ENCODE measurements at regions not wholly inside any gene's neighbourhood (a gene's known extent, or its start where the extent isn't known, plus 50 kb on each side); places are given as distances from the start of the nearest gene placed in this dataset.
"Not testable (repeated sequence)": the region's sequence is repeated elsewhere in the genome, so short reads cannot be mapped to it uniquely, and the experiment has no call there.

- FAIRE-seq: no peak
- no peak for DNase-seq (ENCODE audit: insufficient read length, low spot score)
- TF ChIP-seq POLR2A (IDR thresholded peaks at IDR 0.05; ENCODE audit: low read depth, low read length): no peak
Observed at GRCh38 chr14:101273091-101273490, 288.2 kb upstream of the DIO3 start.

DNA sequence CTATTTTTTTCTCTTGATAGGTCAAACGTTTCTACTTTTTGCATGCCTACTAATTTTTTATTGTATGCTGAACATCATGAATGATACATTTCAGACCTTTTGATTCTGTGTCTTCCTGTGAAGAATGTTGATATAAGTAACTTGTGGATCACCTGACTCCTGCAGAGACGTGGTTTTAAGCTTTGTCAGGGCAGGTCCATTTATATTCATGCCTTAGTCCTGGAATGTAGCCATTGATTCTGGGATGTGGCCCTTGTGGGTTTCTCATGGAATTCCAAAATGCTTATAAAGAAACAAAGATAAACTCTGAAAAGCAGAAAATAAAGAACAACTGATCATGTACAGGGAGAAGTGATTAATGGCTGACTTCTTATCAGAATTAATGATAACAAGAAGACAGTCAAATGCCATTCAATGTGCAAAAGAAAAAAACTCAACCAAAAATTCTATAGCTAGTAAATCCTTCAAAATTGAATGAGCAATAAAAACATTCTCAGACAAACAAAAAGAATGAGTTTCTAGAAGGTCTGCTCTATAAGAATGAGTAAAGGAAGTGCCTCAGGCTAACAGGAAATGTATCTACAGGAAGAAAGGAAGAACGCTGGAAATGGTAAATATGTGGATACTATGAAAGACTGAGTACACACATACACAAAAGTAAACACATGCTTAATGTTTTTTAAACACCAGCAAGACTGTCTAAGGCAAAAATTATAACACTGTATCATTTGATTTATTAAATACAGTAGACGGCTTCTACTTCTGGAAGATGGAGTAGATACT, 284.8 kb upstream of the DIO3 start:
- FAIRE-seq (no peak), DNase-seq (ENCODE audit: insufficient read length, low spot score) (no peak)
- TF ChIP-seq POLR2A (IDR thresholded peaks at IDR 0.05; ENCODE audit: low read depth, low read length): no peak

GRCh38 chr14:101282418-101282817, 278.9 kb upstream of the DIO3 start:
- TF ChIP-seq POLR2A (IDR thresholded peaks at IDR 0.05; ENCODE audit: low read depth, low read length): no peak
- FAIRE-seq: no peak
- no peak for DNase-seq (ENCODE audit: insufficient read length, low spot score)

DNA sequence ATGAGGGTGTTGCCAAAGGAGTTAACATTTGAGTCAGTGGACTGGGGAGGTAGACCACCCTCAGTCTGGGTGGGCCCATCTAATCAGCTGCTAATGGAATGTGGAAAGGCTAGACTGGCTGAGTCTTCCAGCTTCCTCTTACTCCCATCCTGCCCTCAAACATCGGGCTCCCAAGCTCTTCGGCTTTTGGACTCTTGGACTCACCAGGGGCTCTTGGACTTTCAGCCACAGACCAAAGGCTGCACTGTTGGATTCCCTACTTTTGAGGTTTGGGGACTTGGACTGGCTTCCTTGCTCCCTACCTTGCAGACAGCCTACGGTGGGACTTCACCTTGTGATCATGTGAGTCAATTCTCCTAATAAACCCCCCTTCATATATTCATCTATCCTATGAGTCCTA, 276.6 kb upstream of the DIO3 start:
- FAIRE-seq: no peak
- TF ChIP-seq POLR2A (IDR thresholded peaks at IDR 0.05; ENCODE audit: low read depth, low read length): no peak
- no peak for DNase-seq (ENCODE audit: insufficient read length, low spot score)

DNA sequence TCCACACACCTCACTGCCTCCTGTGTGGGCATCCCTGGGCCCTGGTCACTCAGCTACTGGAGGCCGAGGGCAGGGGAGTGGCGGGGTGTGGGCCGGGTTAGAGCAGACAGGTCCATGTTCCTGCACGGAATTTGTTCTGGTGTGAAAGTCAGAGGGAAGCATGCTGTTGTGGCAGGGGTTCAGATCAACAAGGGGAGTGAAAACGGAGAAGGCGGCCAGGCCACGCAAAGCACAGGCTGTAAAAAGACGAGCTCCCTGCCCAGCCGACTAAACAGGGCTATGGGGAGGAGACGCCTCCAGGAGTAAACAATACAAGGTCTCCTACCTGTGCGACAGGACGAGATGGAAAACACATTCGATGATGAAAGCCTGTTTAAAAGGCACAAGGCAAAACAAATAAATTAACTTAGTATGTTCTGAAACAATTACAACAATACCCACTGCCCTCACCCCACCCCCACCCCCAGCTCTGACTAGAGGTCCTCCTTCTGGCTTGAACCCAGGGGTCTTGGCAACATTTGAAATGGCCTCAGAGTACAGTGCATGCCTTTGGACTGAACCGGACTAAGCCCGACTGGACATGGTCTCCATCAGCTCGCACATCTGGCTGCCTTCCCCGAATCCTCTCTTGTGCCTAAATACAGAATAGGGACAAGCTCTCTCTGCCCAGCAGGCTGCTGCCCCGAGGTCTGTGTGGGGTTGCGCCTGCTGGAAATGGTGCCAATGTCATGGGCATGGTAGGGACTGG, 274.9 kb upstream of the DIO3 start:
- no peak for DNase-seq (ENCODE audit: insufficient read length, low spot score)
- no peak for TF ChIP-seq POLR2A (IDR thresholded peaks at IDR 0.05; ENCODE audit: low read depth, low read length)
- FAIRE-seq: no peak

- no peak for TF ChIP-seq POLR2A (IDR thresholded peaks at IDR 0.05; ENCODE audit: low read depth, low read length)
- FAIRE-seq: no peak
Observed at GRCh38 chr14:101288436-101289229, 272.7 kb upstream of the DIO3 start.

DNA sequence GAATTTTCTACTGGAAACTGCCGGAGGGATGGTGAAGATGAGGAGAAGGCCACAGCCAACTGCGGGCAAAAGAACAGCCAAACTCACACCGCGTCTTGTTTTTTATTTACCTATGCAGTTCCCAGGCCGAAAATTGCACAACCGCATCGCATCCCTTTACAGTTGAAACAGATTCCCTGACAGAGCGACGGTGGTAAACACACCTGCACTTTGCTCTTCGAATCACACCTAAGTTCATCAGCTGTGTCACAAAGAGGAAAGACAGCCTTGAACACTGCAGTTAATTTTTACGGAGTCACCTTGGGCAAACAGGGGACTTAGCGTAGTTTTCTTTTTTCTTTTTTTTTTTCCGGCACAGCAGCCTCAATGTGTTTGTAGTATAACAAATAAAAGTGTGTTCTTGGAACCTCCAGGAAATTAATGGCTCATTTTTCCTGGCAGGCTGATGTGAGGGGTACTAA, 272.0 kb upstream of the DIO3 start:
- no peak for FAIRE-seq
- DNase-seq (ENCODE audit: insufficient read length, low spot score): no peak
- no peak for TF ChIP-seq POLR2A (IDR thresholded peaks at IDR 0.05; ENCODE audit: low read depth, low read length)

More at GRCh38 chr14:101288436-101289229, 272.7 kb upstream of the DIO3 start:
- no peak for DNase-seq (ENCODE audit: insufficient read length, low spot score)

DNA sequence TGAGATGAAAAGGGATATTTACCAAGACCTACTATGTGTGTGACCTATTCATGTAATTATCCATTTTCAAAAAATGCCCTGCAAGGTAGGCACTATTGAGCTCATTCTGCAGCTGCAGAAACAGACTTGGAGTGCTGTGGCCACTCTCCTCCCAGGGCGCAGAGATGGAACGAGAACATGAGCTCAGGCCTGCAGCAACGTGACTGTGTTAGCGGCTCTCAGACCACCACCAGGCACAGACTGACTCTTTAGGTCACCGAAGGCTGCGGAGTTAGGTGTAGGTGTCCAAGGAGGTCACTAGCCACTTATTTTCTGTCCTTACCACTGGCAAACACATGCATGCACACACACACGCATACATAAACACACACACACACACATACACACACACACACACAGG, 271.4 kb upstream of the DIO3 start:
- DNase-seq (ENCODE audit: insufficient read length, low spot score): no peak
- FAIRE-seq: no peak
- no peak for TF ChIP-seq POLR2A (IDR thresholded peaks at IDR 0.05; ENCODE audit: low read depth, low read length)

- FAIRE-seq: no peak
- DNase-seq (ENCODE audit: insufficient read length, low spot score): no peak
- no peak for TF ChIP-seq POLR2A (IDR thresholded peaks at IDR 0.05; ENCODE audit: low read depth, low read length)
Observed at GRCh38 chr14:101290611-101291010, 270.7 kb upstream of the DIO3 start.

DNA sequence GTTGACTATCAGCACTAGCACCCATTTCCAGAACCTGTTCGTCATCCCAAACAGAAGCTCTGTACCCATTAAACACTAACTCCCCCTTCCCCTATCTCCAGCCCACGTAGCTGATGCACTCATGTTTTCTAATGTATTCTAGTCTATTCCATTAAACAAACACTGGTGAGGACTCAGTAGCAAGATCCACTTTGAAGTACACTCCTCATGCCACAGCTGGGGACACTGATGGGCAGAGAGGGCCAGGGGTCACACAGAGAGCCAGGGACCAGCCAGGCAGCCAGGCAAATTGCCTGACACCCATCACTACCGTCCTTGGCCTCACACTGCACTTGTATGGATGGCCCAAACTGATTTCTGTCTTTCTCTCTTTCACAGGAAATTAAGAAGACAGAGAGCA, 269.9 kb upstream of the DIO3 start:
- FAIRE-seq (no peak), DNase-seq (ENCODE audit: insufficient read length, low spot score) (no peak)
- no peak for TF ChIP-seq POLR2A (IDR thresholded peaks at IDR 0.05; ENCODE audit: low read depth, low read length)

DNA sequence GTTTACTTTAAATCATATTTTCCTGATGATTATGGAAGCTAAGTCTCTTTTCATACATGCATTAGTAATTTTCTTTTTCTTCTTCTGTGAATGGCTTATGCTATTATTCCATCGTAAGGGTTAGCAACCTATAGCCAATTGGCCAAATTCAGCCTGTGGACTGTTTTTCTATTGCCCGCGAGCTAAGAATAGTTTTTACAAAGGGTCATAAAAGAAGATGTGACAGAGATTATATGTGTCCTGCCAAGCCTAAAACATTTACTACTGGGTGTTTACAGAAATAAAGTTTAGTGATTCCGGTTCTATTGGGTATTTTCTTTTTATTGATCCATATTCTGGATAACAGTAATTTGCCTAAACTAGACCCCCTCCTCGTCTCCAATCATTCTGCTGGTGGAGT, 268.8 kb upstream of the DIO3 start:
- DNase-seq (ENCODE audit: insufficient read length, low spot score): no peak
- no peak for TF ChIP-seq POLR2A (IDR thresholded peaks at IDR 0.05; ENCODE audit: low read depth, low read length)
- no peak for FAIRE-seq

DNA sequence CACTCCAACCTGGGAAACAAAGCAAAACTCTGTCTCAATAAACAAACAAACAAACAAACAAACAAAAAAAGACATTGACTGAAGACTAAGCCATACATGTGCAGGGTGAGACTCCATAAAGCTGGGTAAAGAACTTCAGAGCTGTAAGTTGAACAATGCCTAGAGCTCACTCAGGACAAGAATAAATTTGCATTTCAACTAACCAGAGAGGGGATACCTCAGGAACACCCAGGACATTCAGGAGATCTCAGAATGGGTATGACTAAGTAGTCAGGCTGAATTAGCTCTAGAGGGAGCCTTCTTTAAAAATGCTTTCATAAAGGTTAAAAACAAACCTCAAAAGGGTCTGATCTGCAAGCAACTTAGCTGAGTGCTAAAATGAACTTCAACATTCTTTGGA, 267.7 kb upstream of the DIO3 start:
- DNase-seq (ENCODE audit: insufficient read length, low spot score) (no peak), FAIRE-seq (no peak)
- no peak for TF ChIP-seq POLR2A (IDR thresholded peaks at IDR 0.05; ENCODE audit: low read depth, low read length)

- FAIRE-seq (no peak), DNase-seq (ENCODE audit: insufficient read length, low spot score) (no peak)
- no peak for TF ChIP-seq POLR2A (IDR thresholded peaks at IDR 0.05; ENCODE audit: low read depth, low read length)
Observed at GRCh38 chr14:101294136-101294535, 267.2 kb upstream of the DIO3 start.

DNA sequence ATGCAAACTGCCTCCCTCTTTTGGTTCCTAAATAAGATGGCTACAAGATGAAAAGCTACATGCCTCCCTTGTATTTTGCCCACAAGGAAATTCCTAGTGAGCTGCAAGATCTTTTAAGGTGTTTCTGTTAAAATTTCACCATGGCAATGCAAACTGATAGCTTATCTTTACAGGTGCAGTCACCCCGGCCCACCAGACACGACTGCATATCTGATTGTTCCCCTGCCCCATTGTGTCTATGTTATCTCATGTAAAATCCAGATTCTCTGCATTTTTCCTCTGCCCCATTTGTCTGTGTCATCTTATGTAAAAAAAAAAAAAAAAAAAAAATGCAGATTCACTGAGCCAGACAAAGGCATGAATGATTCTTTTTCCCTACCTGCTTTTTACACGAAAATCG, 261.5 kb upstream of the DIO3 start:
- not testable (repeated sequence) for DNase-seq (ENCODE audit: insufficient read length, low spot score); FAIRE-seq
